ENCODE measurements at regions not wholly inside any gene's neighbourhood (a gene's known extent, or its start where the extent isn't known, plus 50 kb on each side); places are given as distances from the start of the nearest gene placed in this dataset.

- no peak for TF ChIP-seq POLR2A (IDR thresholded peaks at IDR 0.05)
- no peak for TF ChIP-seq CTCF (IDR thresholded peaks at IDR 0.05)
Measured at GRCh38 chr7:68699090-68699711, 899.1 kb upstream of the AUTS2 start.
